GM18511 (cell line): ENCODE measurements at regions not wholly inside any gene's neighbourhood (a gene's known extent, or its start where the extent isn't known, plus 50 kb on each side); places are given as distances from the start of the nearest gene placed in this dataset.

Experiments
- ATAC-seq: cut with Tn5 transposase; IDR thresholded peaks from one replicate; pipeline ENCODE4 v1.9.1; 2021; ENCODE audit warnings: mild to moderate bottlenecking, moderate library complexity; ENCODE audit not compliant: unreplicated experiment

- no peak for ATAC-seq
These were observed 329.2 kb upstream of the ZMIZ1 start for GRCh38 chr10:78739444-78740053.

- ATAC-seq: no peak
These were observed 327.5 kb upstream of the ZMIZ1 start for GRCh38 chr10:78740976-78741915.

DNA sequence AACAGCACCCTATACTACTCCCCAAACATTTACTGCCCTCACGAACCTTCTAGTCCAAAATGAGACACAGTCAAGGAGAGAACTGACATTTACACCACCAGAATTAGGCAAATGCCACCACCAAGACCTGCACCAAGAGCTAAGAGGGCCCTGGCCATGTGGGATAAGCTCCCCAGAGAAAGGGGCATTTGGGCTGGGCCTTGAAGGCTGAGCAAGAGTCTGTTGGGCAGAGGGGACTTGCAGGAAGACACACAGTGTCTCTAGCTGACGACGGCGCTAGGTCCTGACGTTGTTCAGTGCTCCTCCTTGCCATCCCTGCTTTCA lies 326.4 kb upstream of the ZMIZ1 start:
- no peak for ATAC-seq

GRCh38 chr10:78742730-78743615 lies 325.8 kb upstream of the ZMIZ1 start:
- no peak for ATAC-seq

GRCh38 chr10:78744056-78744455 lies 324.7 kb upstream of the ZMIZ1 start:
- ATAC-seq: no peak

DNA sequence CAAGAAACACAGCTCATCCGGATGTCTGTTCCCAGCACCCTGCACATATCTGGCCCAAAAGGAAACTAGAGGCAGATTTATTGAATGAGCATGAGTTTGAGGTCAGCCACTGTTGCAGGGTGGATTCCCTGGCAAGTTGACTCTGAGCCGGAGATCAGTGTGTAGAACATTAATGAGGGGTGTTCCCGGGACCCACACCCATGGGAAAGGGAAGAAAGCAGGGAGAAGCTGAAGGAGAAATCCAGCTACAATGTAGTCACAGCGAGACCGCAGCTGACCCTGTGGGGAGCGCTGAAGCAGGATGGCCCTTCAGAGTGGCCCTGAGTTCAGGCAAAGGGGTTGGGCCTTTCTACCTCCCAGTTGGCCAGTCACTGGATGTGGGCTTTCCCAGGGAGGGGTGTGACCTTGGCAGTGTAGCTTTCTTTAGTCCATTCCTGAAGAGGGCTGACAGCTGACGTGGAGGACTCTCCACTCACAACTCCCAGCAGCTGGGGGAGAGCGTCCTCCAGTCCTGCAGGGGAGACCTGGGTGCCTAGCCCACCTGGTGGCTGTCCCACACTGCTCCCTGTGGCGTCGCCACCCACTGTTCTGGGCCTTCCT lies 324.2 kb upstream of the ZMIZ1 start:
- ATAC-seq: no peak

DNA sequence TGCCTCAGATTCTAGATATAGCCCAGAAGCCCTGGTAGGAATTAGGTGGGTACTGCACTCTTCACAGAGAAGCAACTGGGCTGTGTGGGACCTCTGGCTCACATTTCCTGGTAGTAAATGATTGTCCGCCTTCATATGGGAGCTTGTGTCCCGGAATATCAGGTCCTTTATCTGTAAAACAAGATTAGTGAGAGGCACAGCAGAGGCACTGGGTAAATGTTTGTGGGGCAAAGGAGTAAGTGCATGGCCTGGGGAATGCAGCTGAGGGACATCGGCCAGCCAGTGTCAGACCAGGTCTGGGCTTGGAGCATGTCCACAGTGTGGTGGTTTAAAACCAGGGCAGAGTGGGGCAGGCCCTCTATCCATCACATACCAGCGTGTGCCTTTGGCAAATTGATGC lies 323.3 kb upstream of the ZMIZ1 start:
- no peak for ATAC-seq

DNA sequence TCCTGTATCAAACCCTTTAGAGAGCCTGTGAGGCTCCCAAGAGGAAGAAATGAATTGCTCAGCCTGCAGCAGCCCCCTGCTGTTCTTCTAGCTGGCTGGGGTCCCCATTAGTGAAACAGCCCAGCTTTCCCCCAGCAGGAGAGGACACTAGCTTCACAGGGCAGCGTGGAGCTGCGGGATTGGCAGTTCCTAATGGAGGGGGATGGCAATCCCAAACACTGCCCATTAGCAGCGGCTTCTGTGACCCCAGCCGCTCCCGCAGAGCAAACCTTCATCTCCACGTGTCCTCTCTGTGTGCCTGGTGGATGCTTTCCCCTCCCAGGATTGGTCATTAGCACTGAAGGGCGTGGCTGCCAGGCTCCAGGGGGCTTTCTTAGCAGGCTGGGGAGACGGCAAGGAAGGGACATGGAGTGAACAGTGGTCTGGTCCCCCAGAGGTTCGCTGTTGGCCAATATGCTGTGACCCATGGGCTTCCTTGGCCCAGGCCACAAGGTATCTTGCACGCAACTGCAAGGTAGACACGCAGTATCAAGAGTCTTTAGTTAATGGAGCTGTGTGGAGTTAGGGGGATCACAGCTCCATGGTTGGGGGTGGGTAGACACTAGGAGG lies 322.5 kb upstream of the ZMIZ1 start:
- ATAC-seq: no peak

GRCh38 chr10:78747401-78748234 lies 321.1 kb upstream of the ZMIZ1 start:
- ATAC-seq: no peak

DNA sequence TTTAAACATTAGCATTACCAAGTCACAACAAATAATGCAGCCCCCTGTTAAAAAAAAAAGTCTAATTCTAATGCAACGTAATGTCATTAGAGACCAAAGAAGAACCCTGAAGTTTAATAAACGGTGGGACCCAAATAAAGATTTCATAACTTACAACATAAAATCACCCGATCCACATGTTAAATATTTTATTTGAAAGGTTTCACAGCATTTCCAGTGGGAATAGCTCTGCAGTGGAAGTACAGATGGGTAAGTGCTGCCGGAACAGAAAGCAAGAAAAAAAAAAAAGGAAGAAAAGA lies 320.6 kb upstream of the ZMIZ1 start:
- ATAC-seq: no peak

- no peak for ATAC-seq
These were observed 319.6 kb upstream of the ZMIZ1 start for GRCh38 chr10:78749200-78749599.

DNA sequence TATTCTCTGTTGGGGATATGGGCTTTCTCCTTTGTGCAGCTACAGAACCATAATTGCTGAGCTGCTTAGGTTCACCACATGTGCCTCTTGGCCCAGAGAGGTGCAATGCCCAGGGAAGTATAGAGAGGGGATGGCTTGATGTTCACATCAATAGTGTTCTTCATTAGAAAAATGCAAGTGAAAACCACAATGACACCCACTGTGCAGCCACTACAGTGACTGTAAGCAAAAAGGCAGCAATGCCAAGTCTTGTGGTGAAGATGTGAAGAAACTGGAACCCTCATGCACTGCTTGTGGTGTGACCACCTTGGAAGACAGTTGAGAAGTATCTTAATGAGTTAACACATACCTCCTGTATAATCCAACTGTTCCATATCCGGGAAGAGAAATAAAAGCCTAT lies 318.9 kb upstream of the ZMIZ1 start:
- ATAC-seq: no peak

DNA sequence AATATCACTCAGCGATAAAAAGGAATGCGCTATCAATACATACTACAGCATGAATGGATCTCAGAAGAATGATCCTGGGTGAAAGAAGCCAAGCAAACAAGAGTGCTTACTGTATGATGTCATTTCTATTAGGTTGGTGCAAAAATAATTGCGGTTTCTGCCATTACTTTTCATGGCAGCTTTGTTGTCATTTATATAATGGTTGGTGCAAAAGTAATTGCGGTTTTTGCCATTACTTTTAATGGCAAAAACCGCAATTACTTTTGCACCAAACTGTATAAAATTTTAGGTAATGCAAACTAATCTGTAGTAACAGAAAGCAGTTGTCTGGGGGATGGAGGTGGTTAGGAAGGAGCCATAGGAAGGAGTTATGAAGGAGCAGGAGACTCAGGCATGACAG lies 318.3 kb upstream of the ZMIZ1 start:
- ATAC-seq: no peak

- no peak for ATAC-seq
These were observed 317.1 kb upstream of the ZMIZ1 start for GRCh38 chr10:78751716-78752115.

DNA sequence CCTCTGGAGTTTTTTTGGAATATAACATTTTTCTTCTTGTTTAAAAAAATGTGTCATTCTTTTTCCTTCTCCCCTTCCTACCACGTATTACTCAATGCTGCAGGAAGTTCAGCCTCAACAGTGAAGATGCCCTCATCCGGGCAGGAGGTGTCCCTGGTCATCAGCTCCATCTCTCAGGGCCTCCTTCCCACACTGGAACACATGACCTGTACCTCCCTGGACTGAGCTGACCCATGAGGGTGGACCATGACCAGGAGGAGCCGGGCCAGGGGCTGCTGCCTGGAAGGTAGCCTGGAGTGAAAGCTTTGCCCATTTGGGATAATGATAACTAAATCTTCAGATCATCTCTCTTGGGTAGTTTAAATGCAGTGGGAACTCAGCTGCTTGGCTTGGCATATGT lies 316.5 kb upstream of the ZMIZ1 start:
- ATAC-seq: no peak

DNA sequence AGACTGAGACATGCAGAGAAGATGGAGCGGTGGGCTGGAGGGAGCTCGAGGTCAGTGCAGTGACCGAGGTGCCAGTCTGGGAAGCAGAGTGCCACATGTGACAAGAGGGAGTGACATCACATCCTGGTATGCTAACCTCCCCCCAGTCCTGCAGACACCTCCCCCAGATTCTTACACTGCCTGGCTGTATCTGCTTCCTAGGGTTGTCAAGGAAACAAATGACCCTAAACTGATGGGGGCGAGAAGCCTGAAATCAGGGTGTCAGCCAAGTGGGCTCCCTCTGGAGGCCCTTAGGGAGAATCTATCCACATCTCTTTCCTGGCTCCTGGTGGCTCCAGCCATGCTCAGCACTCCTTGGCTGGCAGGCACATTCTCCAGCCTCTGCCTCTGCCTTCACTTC lies 316.1 kb upstream of the ZMIZ1 start:
- no peak for ATAC-seq

- ATAC-seq: no peak
These were observed 314.3 kb upstream of the ZMIZ1 start for GRCh38 chr10:78754269-78755062.

- no peak for ATAC-seq
These were observed 313.6 kb upstream of the ZMIZ1 start for GRCh38 chr10:78755063-78755701.
